ENCODE measurements at regions not wholly inside any gene's neighbourhood (a gene's known extent, or its start where the extent isn't known, plus 50 kb on each side); places are given as distances from the start of the nearest gene placed in this dataset.
"Not testable (repeated sequence)": the region's sequence is repeated elsewhere in the genome, so short reads cannot be mapped to it uniquely, and the experiment has no call there.

DNA sequence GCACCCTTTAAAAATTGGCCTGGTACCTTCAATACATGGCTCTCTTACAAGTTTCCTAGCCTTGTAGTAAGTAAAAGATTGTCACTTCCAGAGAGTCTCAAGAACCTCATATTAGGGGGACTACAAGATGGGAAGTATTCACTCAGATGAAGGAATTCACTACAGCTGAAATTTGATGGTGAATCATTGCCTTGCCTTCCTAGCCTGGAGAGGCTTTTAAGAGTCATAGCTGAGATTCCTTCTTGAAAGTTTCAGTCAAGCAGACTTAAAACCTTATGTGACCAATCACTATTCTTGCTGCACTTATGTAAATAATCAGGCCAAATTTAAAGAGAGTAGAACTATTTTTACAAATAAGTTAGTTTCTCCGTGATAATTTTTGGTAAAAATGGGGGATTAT is 451.6 kb downstream of the TRHDE start:
- no peak for DNase-seq (ENCODE audit: low read depth)

DNA sequence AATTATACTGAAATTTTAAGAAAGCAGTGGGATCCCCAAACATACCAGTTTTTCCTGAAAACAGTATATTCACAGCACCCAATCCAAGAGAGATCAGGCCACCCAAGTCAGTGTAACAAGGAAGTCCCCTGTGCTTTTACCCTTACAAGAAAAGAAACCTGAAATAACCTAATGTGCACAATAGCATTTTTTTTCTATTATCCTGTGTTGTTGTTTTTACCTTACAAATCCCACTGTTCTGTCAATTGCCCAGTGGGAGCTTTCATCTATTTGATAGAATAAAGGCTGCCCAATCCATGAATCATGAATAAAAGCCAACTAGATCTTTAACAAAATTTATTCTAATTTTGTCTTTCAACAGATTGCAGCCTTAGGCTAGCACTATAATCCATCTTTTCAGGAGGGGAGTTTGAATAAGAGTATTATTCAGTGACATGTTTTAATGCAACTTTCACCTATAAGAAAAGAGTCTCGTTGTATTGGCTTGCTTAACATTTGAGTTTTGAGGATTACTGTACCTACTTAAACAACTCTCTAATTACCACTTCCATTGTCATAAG is 457.4 kb downstream of the TRHDE start:
- no peak for DNase-seq (ENCODE audit: low read depth)

DNA sequence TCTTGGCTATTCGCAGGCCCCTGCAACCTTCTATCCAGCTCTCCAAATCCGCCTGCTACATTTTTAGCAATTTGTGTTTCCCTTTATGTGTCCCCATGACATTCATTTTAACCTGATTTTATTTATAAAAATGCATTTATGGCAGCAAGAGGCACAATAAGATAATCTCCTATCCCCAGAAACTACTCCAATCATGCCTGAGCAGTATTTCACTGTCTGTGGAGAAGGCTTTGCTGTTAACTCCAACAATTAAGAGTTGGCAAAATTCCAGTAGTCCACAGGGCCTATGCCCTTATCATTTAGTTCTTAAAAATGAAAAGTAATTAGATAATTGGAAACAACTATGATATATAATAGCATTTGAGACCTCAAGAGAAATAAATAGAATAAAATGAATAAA is 462.4 kb downstream of the TRHDE start:
- no peak for DNase-seq (ENCODE audit: low read depth)

DNA sequence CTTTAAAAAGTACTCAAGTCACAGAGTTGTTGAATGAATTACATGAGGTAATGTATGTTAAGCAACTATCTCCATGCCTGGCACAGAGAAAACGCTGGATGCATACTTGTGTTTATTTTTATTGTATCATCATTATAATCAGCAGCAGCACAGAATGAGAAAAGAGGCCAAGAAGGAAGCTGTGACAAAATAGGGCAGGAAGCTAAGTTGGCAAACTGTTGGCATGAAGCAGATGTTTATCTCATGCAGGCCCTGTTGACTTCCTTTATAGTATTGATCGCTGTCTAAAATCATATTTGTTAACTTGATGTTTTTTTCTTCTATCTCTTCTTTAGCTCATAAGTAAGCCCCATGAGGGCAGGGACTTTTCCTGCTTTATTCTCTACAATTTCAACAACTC is 466.6 kb downstream of the TRHDE start:
- no peak for DNase-seq (ENCODE audit: low read depth)

DNA sequence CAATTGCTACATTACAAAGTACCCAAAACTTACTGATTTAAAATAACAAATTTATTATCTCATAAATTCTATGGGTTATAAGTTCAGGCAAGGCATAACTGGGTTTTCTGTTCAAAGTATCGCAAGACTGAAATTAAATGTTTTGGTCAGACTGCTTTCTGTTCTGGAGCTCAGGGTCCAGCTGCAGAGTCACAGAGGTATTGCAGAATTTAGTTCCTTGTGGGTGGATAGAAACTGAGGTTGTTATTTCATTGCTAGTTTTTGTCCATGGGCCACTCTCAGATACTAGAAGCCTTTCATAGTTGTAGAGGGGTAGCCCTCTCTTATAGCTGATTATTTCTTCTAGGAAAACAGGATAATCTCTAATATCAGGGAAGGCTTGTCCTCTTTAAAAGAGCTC is 467.9 kb downstream of the TRHDE start:
- DNase-seq (ENCODE audit: low read depth): no peak

DNA sequence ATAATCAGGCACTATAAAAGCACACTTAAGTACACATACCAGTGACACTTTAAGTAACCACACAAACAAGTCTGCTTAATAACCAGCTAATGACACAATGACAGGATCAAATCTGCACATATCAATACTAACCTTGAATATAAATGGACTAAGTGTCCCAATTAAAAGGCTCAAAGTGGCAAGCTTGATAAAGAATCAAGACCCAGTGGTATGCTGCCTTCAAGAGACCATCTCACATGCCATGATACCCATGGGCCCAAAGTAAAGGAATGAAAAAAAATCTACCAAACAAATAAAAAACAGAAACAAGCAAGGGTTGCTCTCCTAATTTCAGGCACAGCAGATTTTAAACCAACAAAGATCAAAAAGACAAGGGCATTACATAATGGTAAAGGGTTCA is 470.4 kb downstream of the TRHDE start:
- no peak for DNase-seq (ENCODE audit: low read depth)

DNA sequence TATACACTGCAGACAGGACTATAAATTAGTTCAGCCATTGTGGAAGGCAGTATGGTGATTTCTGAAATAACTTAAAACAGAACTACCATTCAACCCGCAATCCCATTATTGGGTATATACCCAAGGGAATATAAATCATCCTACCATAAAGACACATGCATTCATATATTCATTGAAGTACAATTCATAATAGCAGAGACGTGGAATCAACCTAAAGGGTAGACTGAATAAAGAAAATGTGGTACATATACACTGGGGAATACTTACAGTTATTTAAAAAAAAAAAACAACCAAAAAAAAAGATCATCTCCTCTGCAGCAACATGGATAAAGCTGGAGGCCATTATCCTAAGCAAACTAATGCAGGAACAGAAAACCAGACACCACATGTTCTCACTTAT is 473.9 kb downstream of the TRHDE start:
- DNase-seq (ENCODE audit: low read depth): no peak

DNA sequence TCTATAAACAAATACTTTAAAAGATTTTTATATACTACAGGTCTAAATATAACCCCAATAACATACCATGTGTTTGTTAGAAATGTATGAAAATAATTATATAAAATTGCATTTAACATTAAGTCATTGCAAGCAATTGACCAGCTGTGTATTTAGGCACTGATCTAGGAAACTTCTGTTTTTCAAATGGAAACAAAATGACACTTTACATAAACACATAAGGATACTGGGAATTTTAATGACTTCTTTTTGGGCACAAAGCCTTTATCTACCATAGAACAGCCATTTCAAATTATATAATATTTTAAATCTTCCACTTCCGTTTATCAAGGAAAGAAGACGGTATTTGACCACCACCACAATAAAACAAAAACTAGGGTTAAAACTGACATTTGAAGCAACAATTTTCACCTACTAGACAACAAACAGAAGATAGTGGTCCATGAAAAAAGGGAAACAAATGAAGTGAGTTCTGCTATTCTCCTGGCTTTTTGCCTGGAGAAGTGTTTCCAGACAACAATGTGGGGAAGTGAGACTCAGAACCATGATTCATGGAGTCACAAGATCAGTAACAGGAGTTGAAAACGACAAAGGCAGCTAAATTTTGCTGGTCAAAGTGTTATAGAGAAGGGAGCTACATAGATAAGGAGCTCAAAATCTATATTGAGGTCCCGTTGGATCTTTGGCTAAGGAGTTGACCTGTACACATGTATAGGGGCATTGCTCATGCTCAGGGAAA is 475.1 kb downstream of the TRHDE start:
- no peak for DNase-seq (ENCODE audit: low read depth)

DNA sequence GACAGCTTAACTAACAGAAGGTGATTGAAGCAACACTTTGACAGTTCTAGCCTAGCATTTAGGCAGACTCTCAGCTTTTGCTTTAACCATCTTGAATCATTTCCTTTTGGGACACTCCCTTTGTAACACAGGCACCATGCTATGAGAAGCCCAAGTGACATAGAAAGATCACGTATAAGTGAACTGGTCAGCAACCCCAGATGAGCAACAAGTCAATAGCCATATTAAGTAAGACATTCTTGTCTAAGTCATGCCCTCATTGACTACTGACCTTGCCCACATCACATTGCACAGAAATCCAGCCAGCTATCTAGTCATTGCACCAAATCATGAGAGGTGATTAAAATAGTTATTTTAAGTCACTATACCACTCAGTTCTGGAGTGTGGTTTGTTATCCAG is 476.8 kb downstream of the TRHDE start:
- DNase-seq (ENCODE audit: low read depth): no peak

DNA sequence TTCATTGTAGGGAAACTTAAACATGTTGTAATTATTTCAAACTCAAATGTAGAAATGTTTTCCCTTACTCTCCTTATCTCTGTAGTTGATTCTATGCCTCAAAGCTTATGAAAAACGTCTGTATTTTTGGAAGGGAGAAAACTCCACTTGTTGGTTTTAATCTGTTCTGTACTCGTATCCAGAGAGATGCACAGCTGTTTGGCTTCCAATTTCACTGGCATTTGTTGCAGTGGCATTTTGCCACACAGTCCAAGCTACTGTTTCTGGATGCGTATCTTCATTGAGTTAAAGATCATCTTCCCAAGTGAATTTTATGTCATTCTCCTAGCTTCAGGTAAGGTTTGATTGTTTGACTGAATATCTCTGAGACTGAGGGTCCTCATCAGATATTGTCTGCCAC is 481.4 kb downstream of the TRHDE start:
- no peak for DNase-seq (ENCODE audit: low read depth)

DNA sequence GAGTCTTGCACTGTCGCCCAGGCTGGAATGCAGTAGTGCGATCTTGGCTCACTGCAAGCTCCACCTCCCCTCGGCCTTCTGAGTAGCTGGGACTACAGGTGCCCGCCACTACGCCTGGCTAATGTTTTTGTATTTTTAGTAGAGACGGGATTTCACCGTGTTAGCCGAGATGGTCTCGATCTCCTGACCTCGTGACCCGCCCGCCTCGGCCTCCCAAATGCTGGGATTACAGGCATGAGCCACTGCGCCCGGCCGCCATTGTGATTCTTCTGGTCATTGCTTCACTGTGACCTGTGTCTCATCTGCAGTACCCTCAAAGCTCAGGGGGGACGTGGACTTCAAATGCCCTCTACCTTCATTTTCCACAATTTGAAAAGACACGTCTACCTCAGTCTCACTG is 481.9 kb downstream of the TRHDE start:
- DNase-seq (ENCODE audit: low read depth): not testable (repeated sequence)

DNA sequence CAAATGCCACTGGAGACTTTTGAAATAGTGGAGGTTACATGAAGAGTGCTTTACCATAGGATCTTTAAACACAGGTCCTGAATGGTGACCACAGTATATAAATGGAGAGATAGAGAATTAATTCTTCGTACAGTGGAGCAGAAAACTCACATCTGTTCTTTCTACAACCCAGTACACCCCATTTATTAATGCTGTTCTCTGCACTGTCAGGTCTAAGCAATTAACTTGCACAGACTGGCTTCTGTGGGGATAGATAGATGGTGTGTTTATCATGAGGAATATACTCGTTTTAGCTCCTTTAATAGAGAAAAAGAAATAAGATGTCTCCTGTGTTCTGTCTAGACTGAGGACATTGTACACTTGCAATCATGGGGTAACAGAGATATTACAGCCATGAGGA is 494.3 kb downstream of the TRHDE start:
- DNase-seq (ENCODE audit: low read depth): no peak

DNA sequence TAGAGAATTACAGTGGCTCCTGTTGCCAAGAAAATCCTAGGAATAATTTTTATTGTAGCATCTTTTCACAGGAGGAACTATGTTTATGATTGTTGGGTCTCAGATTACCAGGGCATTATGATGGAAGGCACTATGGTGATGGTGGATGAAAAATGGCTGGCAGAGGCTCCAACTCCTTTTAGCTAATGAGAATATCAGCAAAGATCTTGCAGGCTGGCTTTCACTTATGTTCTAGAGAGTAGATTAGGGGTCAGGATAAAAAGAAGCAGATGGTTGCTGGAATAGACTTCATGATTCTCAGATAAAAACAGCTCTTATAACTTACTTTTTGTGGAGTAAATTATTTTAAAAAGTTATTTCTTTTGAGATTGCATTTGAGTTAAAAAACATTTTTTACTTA is 501.9 kb downstream of the TRHDE start:
- DNase-seq (ENCODE audit: low read depth): no peak

DNA sequence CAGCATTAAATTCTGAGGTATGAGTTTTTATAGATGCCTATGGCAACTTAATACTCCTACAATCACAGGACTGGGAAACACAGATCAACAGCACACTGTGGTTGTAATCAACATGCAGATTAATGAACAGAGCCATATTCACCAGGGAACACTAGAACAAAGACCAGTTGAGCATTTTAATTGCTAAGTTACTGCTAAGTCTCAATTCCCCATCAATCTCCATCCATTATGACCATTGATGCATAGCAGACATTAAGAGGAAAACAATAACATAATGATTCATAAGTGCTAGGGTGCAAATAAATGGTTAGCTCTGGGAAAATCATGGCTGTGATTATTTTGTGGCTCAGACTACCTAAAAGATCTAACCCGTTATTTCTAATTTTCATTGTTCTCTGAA is 505.6 kb downstream of the TRHDE start:
- no peak for DNase-seq (ENCODE audit: low read depth)

DNA sequence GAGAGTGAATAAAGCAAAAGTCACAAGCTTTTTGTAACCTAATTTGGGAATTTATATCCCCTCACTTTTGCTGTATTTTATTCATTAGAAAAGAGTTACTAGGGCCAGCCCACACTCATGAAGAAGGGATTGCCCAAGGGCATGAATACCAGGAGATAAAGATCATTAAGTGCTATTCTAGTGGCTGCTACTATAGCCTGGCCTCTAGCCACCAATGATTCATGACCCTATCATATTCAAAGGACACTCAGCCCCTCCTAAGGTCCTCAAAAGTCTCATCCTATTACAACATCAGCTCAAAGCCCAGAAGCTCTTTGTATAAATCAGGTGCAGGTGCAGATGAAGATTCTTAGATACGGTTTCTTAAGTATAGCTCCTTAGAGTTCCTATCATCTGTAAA is 518.1 kb downstream of the TRHDE start:
- no peak for DNase-seq (ENCODE audit: low read depth)

DNA sequence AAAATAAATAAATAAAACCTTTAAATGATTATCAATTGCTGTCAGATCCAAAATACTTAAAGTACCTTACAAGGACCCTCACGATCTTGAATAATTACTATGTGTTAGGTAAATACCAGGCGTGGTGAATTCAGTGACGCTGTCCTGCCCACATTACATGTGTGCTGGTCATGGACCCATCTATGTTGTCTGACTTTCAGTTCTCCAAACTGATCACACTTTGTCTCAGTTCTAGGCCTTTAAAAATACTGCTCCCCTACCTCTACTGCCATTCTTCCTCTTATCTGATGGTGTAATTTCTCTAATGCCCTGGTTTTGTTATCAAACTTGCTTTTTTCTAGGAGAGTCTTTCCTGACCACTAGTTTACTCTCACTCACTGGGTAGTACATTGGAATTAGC is 520.7 kb downstream of the TRHDE start:
- no peak for DNase-seq (ENCODE audit: low read depth)

DNA sequence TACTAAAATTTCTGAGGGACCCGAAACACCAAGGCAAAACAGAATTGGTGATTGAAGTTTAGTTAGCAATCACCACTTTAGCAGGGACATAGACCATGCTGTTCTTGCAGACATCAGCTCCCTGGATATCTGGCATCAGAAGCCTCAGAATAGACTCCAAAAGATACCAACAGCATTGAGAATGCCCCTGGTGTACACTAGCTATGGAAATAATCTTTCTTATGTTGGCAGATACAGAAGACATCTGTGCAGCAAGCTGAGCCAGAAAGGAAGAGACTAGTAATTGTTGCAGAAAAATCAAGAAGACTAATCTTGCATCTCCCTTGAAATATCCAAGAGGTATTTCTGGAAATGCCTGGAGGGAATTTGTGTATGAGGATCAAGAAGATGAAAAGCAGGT is 521.6 kb downstream of the TRHDE start:
- no peak for DNase-seq (ENCODE audit: low read depth)

DNA sequence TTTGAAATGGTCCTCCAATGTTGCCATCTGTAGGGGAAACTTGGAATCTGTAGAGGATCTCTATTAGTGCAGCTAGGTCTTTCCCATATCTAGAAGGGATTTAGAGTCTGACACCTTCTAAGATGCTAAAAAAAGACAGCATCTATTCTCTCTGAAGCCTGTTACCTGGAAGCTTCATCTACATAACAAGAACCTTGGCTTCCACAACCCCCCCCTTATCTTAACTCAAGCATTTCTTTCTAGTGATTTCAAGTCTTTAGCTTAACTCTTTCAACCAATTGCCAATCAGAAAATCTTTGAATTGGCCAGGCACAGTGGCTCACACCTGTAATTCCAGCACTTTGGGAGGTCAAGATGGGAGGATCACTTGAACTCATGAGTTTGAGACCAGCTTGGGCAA is 543.3 kb downstream of the TRHDE start:
- DNase-seq (ENCODE audit: low read depth): no peak

DNA sequence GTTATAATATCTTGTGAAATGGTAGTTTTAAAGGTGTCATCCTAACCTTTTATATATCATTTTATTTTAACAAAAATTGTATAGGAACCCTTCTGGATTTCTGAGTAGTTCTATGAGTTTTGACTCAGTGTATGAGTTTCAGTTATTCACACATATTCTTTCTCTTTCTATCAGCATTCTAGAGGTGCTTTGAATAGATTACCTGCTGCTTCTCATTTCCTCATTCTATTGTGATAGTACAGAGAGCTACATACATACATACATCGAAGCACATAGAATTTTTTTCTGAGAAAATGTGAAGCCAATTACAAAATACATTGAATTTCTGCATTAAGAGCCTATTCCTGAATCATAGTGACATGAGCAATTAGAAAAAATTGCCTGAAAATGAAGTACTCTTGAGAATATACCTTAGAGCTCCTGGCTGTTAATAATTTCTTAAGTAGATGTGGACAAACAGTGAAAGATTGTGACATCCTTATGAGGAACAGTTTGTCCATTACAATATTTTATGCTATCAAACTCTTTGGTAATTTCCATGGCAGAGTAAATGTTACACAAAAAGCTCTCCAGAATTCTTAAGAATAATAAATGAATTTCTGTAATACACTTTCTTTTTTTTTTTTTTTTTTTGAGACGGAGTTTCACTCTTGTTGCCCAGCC is 556.6 kb downstream of the TRHDE start:
- no peak for DNase-seq (ENCODE audit: low read depth)

DNA sequence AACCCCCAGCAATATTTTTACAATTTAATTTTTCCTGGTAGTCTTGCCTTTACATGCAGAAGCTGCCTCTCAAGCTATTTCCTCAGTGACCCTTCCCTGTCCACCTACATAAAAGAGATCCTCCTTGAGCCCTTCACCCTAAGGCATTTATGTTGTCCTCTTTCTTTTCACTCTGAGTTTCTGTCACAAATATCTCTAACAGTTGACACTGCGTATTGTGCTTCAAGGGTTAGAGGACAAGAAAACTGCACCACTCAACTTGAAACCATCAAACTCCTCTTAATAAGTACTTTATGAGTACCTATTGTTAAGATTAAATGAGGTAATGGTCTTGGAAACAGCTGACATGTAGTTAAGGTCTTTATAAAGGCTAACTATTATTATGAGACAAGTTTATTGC is 557.7 kb downstream of the TRHDE start:
- DNase-seq (ENCODE audit: low read depth): no peak

DNA sequence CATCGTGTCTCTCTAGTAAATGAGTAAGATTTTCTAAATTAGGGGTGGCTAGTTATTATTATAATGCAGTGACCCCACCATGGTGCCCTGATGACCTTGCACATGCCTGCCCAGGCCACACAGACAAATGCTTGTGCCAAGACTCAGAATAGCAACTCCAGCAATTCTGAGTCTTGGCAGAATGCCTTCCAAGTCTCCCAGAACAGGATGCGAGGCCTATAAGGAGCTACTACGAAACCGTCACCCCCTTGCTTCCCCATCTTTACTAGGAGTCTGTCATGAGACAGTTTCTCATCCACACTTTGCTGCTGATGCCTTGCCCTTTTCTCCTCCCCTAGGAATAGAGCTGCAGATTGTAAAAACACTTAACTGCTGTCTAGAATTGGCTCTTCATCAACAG is 559.9 kb downstream of the TRHDE start:
- DNase-seq (ENCODE audit: low read depth): no peak

DNA sequence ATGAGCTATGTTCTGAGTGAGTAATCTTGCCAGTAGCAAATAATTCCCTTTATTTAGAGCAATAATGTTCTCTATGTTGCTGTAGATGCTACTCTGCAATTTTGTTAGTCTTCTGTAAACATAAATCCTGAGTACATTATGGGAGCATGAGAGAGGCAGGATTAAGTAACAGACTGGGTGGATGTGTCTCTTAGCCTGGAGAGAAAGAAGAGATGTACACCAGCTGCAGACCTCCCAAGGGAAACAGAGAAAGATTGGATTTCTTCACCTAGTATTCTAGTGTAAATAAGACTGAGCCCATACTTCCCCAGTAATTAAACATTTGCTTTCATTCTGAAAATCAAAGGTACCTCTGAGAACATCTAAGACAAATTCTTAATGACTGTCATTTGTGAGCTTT is 564.0 kb downstream of the TRHDE start:
- no peak for DNase-seq (ENCODE audit: low read depth)

DNA sequence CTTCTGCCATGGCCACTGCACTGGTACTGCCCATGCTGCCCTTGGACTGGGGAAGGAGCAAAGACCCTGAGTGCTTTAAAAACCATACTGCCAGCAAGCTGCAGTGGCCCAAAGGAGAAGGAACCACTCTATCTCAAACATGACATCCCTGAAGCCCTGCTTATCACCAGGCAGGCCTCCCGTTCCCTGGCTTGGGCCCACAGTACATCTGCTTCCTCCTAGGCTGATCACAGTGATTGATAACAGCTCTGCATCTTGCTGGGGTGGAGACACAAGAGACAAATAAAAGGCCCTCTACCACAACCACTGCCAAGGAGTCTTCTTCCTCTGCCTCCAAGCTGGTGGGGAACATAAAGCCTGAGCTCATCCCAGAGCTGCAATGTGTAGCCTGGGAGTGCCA is 567.5 kb downstream of the TRHDE start:
- DNase-seq (ENCODE audit: low read depth): no peak

DNA sequence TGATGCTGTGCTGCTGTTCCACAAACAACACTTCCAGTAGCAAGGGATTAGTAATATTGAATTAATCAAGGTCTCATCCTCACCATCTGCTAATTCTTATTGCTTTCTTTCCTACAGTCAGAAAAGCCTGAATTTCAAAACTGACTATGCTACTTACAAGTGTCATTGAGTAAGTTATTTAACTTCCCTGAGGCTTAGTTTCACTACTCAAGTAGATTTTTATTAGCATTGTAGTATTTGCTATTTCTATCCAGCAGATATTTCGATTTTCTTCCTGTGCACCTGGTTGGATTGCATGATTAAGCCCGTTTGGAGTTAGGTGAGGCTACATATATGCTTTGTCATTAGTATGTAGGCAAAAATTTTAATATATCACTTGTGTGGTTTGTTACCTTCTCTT is 591.5 kb downstream of the TRHDE start:
- DNase-seq (ENCODE audit: low read depth): no peak

Data from GM04503 (cell line).